ENCODE measurements at regions not wholly inside any gene's neighbourhood (a gene's known extent, or its start where the extent isn't known, plus 50 kb on each side); places are given as distances from the start of the nearest gene placed in this dataset.

- FAIRE-seq (no peak), DNase-seq (ENCODE audit: insufficient read length) (no peak)
- no peak for TF ChIP-seq POLR2AphosphoS5 (IDR thresholded peaks at IDR 0.05; ENCODE audit: low read depth, low read length)
- TF ChIP-seq TAF1 (IDR thresholded peaks at IDR 0.05; ENCODE audit: borderline replicate concordance, low read depth, low read length), result no peak
- TF ChIP-seq POLR2A (IDR thresholded peaks at IDR 0.05; ENCODE audit: low read depth, low read length), result no peak
Observed at GRCh38 chr17:6346986-6347385, 87.9 kb downstream of the AIPL1 start.

- DNase-seq (ENCODE audit: insufficient read length), result no peak
- no peak for FAIRE-seq
Observed at GRCh38 chr17:6346156-6346786, 88.7 kb downstream of the AIPL1 start.

GRCh38 chr17:6343736-6344135 is 91.2 kb downstream of the AIPL1 start:
- TF ChIP-seq POLR2AphosphoS5 (IDR thresholded peaks at IDR 0.05; ENCODE audit: low read depth, low read length) (no peak), POLR2A (IDR thresholded peaks at IDR 0.05; ENCODE audit: low read depth, low read length) (no peak)
- FAIRE-seq, result no peak

More at GRCh38 chr17:6346156-6346786, 88.7 kb downstream of the AIPL1 start:
- no peak for TF ChIP-seq POLR2AphosphoS5 (IDR thresholded peaks at IDR 0.05; ENCODE audit: low read depth, low read length)
- TF ChIP-seq TAF1 (IDR thresholded peaks at IDR 0.05; ENCODE audit: borderline replicate concordance, low read depth, low read length), result no peak
- TF ChIP-seq POLR2A (IDR thresholded peaks at IDR 0.05; ENCODE audit: low read depth, low read length), result no peak

GRCh38 chr17:6343191-6343590 is 91.7 kb downstream of the AIPL1 start:
- no peak for TF ChIP-seq POLR2A (IDR thresholded peaks at IDR 0.05; ENCODE audit: low read depth, low read length)
- no peak for TF ChIP-seq POLR2AphosphoS5 (IDR thresholded peaks at IDR 0.05; ENCODE audit: low read depth, low read length)
- no peak for TF ChIP-seq TAF1 (IDR thresholded peaks at IDR 0.05; ENCODE audit: borderline replicate concordance, low read depth, low read length)
- FAIRE-seq (no peak), DNase-seq (ENCODE audit: insufficient read length) (no peak)

More at GRCh38 chr17:6343736-6344135, 91.2 kb downstream of the AIPL1 start:
- no peak for DNase-seq (ENCODE audit: insufficient read length)

- FAIRE-seq, result no peak
Observed at GRCh38 chr17:6340708-6341107, 94.2 kb downstream of the AIPL1 start.

GRCh38 chr17:6334386-6334785 is 100.5 kb downstream of the AIPL1 start:
- FAIRE-seq, result no peak
- DNase-seq (ENCODE audit: insufficient read length), result no peak
- TF ChIP-seq TAF1 (IDR thresholded peaks at IDR 0.05; ENCODE audit: borderline replicate concordance, low read depth, low read length), result no peak
- TF ChIP-seq POLR2A (IDR thresholded peaks at IDR 0.05; ENCODE audit: low read depth, low read length), result no peak
- TF ChIP-seq POLR2AphosphoS5 (IDR thresholded peaks at IDR 0.05; ENCODE audit: low read depth, low read length), result no peak

More at GRCh38 chr17:6340708-6341107, 94.2 kb downstream of the AIPL1 start:
- DNase-seq (ENCODE audit: insufficient read length), result no peak
- no peak for TF ChIP-seq POLR2A (IDR thresholded peaks at IDR 0.05; ENCODE audit: low read depth, low read length)
- no peak for TF ChIP-seq TAF1 (IDR thresholded peaks at IDR 0.05; ENCODE audit: borderline replicate concordance, low read depth, low read length)
- TF ChIP-seq POLR2AphosphoS5 (IDR thresholded peaks at IDR 0.05; ENCODE audit: low read depth, low read length), result no peak

GRCh38 chr17:6330936-6331335 is 104.0 kb downstream of the AIPL1 start:
- FAIRE-seq (no peak), DNase-seq (ENCODE audit: insufficient read length) (no peak)
- no peak for TF ChIP-seq POLR2AphosphoS5 (IDR thresholded peaks at IDR 0.05; ENCODE audit: low read depth, low read length)
- TF ChIP-seq POLR2A (IDR thresholded peaks at IDR 0.05; ENCODE audit: low read depth, low read length), result no peak
- TF ChIP-seq TAF1 (IDR thresholded peaks at IDR 0.05; ENCODE audit: borderline replicate concordance, low read depth, low read length), result no peak

- no peak for TF ChIP-seq TAF1 (IDR thresholded peaks at IDR 0.05; ENCODE audit: borderline replicate concordance, low read depth, low read length)
- no peak for TF ChIP-seq POLR2A (IDR thresholded peaks at IDR 0.05; ENCODE audit: low read depth, low read length)
- TF ChIP-seq POLR2AphosphoS5 (IDR thresholded peaks at IDR 0.05; ENCODE audit: low read depth, low read length), result no peak
- DNase-seq (ENCODE audit: insufficient read length), result no peak
- FAIRE-seq, result no peak
Observed at GRCh38 chr17:6328279-6328678, 106.6 kb downstream of the AIPL1 start.

- DNase-seq (ENCODE audit: insufficient read length) (no peak), FAIRE-seq (no peak)
- TF ChIP-seq POLR2AphosphoS5 (IDR thresholded peaks at IDR 0.05; ENCODE audit: low read depth, low read length) (no peak), TAF1 (IDR thresholded peaks at IDR 0.05; ENCODE audit: borderline replicate concordance, low read depth, low read length) (no peak), POLR2A (IDR thresholded peaks at IDR 0.05; ENCODE audit: low read depth, low read length) (no peak)
Observed at GRCh38 chr17:6327007-6327406, 107.9 kb downstream of the AIPL1 start.

GRCh38 chr17:6326483-6326882 is 108.4 kb downstream of the AIPL1 start:
- DNase-seq (ENCODE audit: insufficient read length), result no peak
- no peak for FAIRE-seq
- TF ChIP-seq POLR2A (IDR thresholded peaks at IDR 0.05; ENCODE audit: low read depth, low read length) (no peak), POLR2AphosphoS5 (IDR thresholded peaks at IDR 0.05; ENCODE audit: low read depth, low read length) (no peak), TAF1 (IDR thresholded peaks at IDR 0.05; ENCODE audit: borderline replicate concordance, low read depth, low read length) (no peak)

- no peak for FAIRE-seq
- TF ChIP-seq POLR2AphosphoS5 (IDR thresholded peaks at IDR 0.05; ENCODE audit: low read depth, low read length), result no peak
- TF ChIP-seq POLR2A (IDR thresholded peaks at IDR 0.05; ENCODE audit: low read depth, low read length), result no peak
- no peak for TF ChIP-seq TAF1 (IDR thresholded peaks at IDR 0.05; ENCODE audit: borderline replicate concordance, low read depth, low read length)
Observed at GRCh38 chr17:6325741-6326140, 109.2 kb downstream of the AIPL1 start.

GRCh38 chr17:6325051-6325450 is 109.9 kb downstream of the AIPL1 start:
- DNase-seq (ENCODE audit: insufficient read length), result no peak
- TF ChIP-seq TAF1 (IDR thresholded peaks at IDR 0.05; ENCODE audit: borderline replicate concordance, low read depth, low read length) (no peak), POLR2A (IDR thresholded peaks at IDR 0.05; ENCODE audit: low read depth, low read length) (no peak), POLR2AphosphoS5 (IDR thresholded peaks at IDR 0.05; ENCODE audit: low read depth, low read length) (no peak)
- no peak for FAIRE-seq

More at GRCh38 chr17:6325741-6326140, 109.2 kb downstream of the AIPL1 start:
- no peak for DNase-seq (ENCODE audit: insufficient read length)
